Muscle of leg (tissue), 3 donors: ENCODE measurements at regions not wholly inside any gene's neighbourhood (a gene's known extent, or its start where the extent isn't known, plus 50 kb on each side); places are given as distances from the start of the nearest gene placed in this dataset.
"Not testable (repeated sequence)": the region's sequence is repeated elsewhere in the genome, so short reads cannot be mapped to it uniquely, and the experiment has no call there.

Experiments used
- DNase-seq: peaks from one replicate; pipeline ENCODE4 v3.0.0; 2013
- H3K27ac ChIP-seq: one replicate; pipeline ENCODE4 v1.5.1; 2013; ENCODE audit warnings: mild to moderate bottlenecking, low read length, control low read depth
- H3K27me3 ChIP-seq: one replicate; pipeline ENCODE4 v1.6.1; 2013; ENCODE audit warnings: low read length; ENCODE audit not compliant: control insufficient read depth, insufficient read depth
- H3K36me3 ChIP-seq: one replicate; pipeline ENCODE4 v1.6.1; 2013; ENCODE audit warnings: low read length; ENCODE audit not compliant: control insufficient read depth, insufficient read depth
- H3K4me1 ChIP-seq: one replicate; pipeline ENCODE4 v1.6.1; 2013; ENCODE audit warnings: low read length; ENCODE audit not compliant: control insufficient read depth, insufficient read depth
- H3K4me3 ChIP-seq: one replicate; pipeline ENCODE4 v1.5.1; 2013; ENCODE audit warnings: low read length, control low read depth
- H3K9me3 ChIP-seq: replicated peaks from 2 replicates; pipeline ENCODE4 v1.6.1; 2013; ENCODE audit warnings: low read depth, low read length; ENCODE audit not compliant: control insufficient read depth
- WGBS: methylation state at CpG from one replicate; pipeline ENCODE4 v1.1.5; 2013; ENCODE audit warnings: missing lambda C conversion rate; ENCODE audit not compliant: insufficient coverage; 5-methylcytosine and 5-hydroxymethylcytosine counted together

GRCh38 chr2:116955646-116956045, 858.8 kb upstream of the DDX18 start:
- peaks cover 8% of the 10 kb centered on the region for H3K9me3 ChIP-seq
- H3K4me1 ChIP-seq: no peaks in the 10 kb centered on the region
- H3K36me3 ChIP-seq: no peaks in the 10 kb centered on the region
- H3K27me3 ChIP-seq: no peaks in the 10 kb centered on the region
- WGBS: no CpG with 5 or more reads among the region's 2 CpGs
- no peak for DNase-seq
- no peak overlapping the region for H3K27ac ChIP-seq
- no peak overlapping the region for H3K4me3 ChIP-seq

GRCh38 chr2:116975608-116976007, 838.9 kb upstream of the DDX18 start:
- 88% methylated on average over 1 of the region's 3 CpGs for WGBS

GRCh38 chr2:116979916-116980764, 834.4 kb upstream of the DDX18 start:
- no peaks in the 10 kb centered on the region for H3K36me3 ChIP-seq
- WGBS: 92% methylated on average over 2 of the region's 2 CpGs
- H3K27ac ChIP-seq: no peak overlapping the region
- H3K9me3 ChIP-seq: peaks cover 2% of the 10 kb centered on the region
- H3K4me3 ChIP-seq: no peak overlapping the region
- no peaks in the 10 kb centered on the region for H3K27me3 ChIP-seq
- no peak for DNase-seq
- no peaks in the 10 kb centered on the region for H3K4me1 ChIP-seq

More at GRCh38 chr2:116975608-116976007, 838.9 kb upstream of the DDX18 start:
- Histone ChIP-seq H3K36me3 (no peaks in the 10 kb centered on the region), H3K4me3 (no peak overlapping the region), H3K9me3 (peaks cover 5% of the 10 kb centered on the region), H3K27me3 (no peaks in the 10 kb centered on the region), H3K4me1 (no peaks in the 10 kb centered on the region), H3K27ac (no peak overlapping the region)
- no peak for DNase-seq

- no peak for DNase-seq
- WGBS: 57% methylated on average over 1 of the region's 4 CpGs
- Histone ChIP-seq H3K9me3 (peaks cover 4% of the 10 kb centered on the region), H3K4me1 (no peaks in the 10 kb centered on the region), H3K27me3 (no peaks in the 10 kb centered on the region), H3K4me3 (no peak overlapping the region), H3K27ac (no peak overlapping the region), H3K36me3 (no peaks in the 10 kb centered on the region)
These were observed 827.0 kb upstream of the DDX18 start for GRCh38 chr2:116987447-116987846.

- no peak for DNase-seq
- Histone ChIP-seq H3K27me3 (no peaks in the 10 kb centered on the region), H3K4me1 (no peaks in the 10 kb centered on the region), H3K9me3 (peaks cover 4% of the 10 kb centered on the region), H3K36me3 (no peaks in the 10 kb centered on the region), H3K4me3 (no peak overlapping the region), H3K27ac (no peak overlapping the region)
These were observed 826.2 kb upstream of the DDX18 start for GRCh38 chr2:116988303-116988702.

- no peaks in the 10 kb centered on the region for H3K4me1 ChIP-seq
- DNase-seq: no peak
- H3K9me3 ChIP-seq: no peaks in the 10 kb centered on the region
- H3K36me3 ChIP-seq: no peaks in the 10 kb centered on the region
- H3K27ac ChIP-seq: no peak overlapping the region
- H3K27me3 ChIP-seq: no peaks in the 10 kb centered on the region
- H3K4me3 ChIP-seq: no peak overlapping the region
- WGBS: no CpG with 5 or more reads among the region's 1 CpG
These were observed 795.1 kb upstream of the DDX18 start for GRCh38 chr2:117019357-117019756.

- DNase-seq: no peak
- Histone ChIP-seq H3K4me1 (no peaks in the 10 kb centered on the region), H3K27ac (no peak overlapping the region), H3K27me3 (no peaks in the 10 kb centered on the region), H3K9me3 (peaks cover 12% of the 10 kb centered on the region), H3K4me3 (no peak overlapping the region), H3K36me3 (no peaks in the 10 kb centered on the region)
- WGBS: 60% methylated on average over 1 of the region's 6 CpGs
These were observed 786.8 kb upstream of the DDX18 start for GRCh38 chr2:117027646-117028045.

GRCh38 chr2:117028708-117029107, 785.8 kb upstream of the DDX18 start:
- DNase-seq, H3K27ac ChIP-seq, H3K4me3 ChIP-seq, H3K36me3 ChIP-seq, H3K4me1 ChIP-seq, H3K27me3 ChIP-seq: not testable (repeated sequence)
- H3K9me3 ChIP-seq: peaks cover 17% of the 10 kb centered on the region
- WGBS: 93% methylated on average over 6 of the region's 18 CpGs

- H3K4me1 ChIP-seq: no peaks in the 10 kb centered on the region
- H3K36me3 ChIP-seq: no peaks in the 10 kb centered on the region
- no peak overlapping the region for H3K27ac ChIP-seq
- H3K9me3 ChIP-seq: no peaks in the 10 kb centered on the region
- H3K27me3 ChIP-seq: no peaks in the 10 kb centered on the region
- no peak overlapping the region for H3K4me3 ChIP-seq
- DNase-seq: no peak
- WGBS: 85% methylated on average over 50 of the region's 59 CpGs
These were observed 758.8 kb upstream of the DDX18 start for GRCh38 chr2:117055499-117056375.

- no peak for DNase-seq
- WGBS: 76% methylated on average over 4 of the region's 4 CpGs
- Histone ChIP-seq H3K4me1 (no peaks in the 10 kb centered on the region), H3K27ac (no peak overlapping the region), H3K4me3 (no peak overlapping the region), H3K36me3 (no peaks in the 10 kb centered on the region), H3K9me3 (no peaks in the 10 kb centered on the region), H3K27me3 (no peaks in the 10 kb centered on the region)
These were observed 758.1 kb upstream of the DDX18 start for GRCh38 chr2:117056376-117056748.
